ENCODE measurements at regions not wholly inside any gene's neighbourhood (a gene's known extent, or its start where the extent isn't known, plus 50 kb on each side); places are given as distances from the start of the nearest gene placed in this dataset.

- in situ Hi-C loops (cut with HindIII; ENCODE audit: low pct_unique_long_range_greater_than_20kb, low sequenced_read_pairs), result no loop called here
- DNase-seq (ENCODE audit: low read depth), result no peak
Observed at GRCh38 chr3:168425936-168426595, 330.3 kb upstream of the GOLIM4 start.

- no peak for DNase-seq (ENCODE audit: low read depth)
Observed at GRCh38 chr3:168424059-168424734, 328.5 kb upstream of the GOLIM4 start.

GRCh38 chr3:168422843-168423242 lies 327.1 kb upstream of the GOLIM4 start:
- DNase-seq (ENCODE audit: low read depth), result no peak
- in situ Hi-C loops (cut with HindIII; ENCODE audit: low pct_unique_long_range_greater_than_20kb, low sequenced_read_pairs), result no loop called here

More at GRCh38 chr3:168424059-168424734, 328.5 kb upstream of the GOLIM4 start:
- in situ Hi-C loops (cut with HindIII; ENCODE audit: low pct_unique_long_range_greater_than_20kb, low sequenced_read_pairs), result no loop called here

- in situ Hi-C loops (cut with HindIII; ENCODE audit: low pct_unique_long_range_greater_than_20kb, low sequenced_read_pairs), result no loop called here
- no peak for DNase-seq (ENCODE audit: low read depth)
Observed at GRCh38 chr3:168419091-168419490, 323.4 kb upstream of the GOLIM4 start.

DNA sequence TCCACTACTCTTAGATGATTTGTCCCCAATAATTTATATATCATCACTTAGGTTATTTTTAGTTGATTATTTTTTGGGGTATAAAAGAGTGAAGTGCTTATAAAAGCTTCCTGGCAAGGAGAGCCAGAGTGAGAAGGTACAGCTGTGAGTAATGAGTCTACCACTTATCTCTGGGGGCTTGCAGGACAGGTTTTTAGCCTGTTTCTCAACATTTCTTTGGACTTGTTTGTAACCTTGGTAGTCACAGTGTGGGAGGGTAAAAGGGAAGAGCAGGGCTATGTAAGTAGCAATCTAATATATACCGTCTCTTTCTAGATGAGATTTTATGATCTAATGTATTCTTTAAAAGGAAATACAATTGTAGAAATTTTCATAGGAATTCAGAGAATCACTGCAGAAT lies 321.3 kb upstream of the GOLIM4 start:
- in situ Hi-C loops (cut with HindIII; ENCODE audit: low pct_unique_long_range_greater_than_20kb, low sequenced_read_pairs), result no loop called here
- DNase-seq (ENCODE audit: low read depth), result no peak

DNA sequence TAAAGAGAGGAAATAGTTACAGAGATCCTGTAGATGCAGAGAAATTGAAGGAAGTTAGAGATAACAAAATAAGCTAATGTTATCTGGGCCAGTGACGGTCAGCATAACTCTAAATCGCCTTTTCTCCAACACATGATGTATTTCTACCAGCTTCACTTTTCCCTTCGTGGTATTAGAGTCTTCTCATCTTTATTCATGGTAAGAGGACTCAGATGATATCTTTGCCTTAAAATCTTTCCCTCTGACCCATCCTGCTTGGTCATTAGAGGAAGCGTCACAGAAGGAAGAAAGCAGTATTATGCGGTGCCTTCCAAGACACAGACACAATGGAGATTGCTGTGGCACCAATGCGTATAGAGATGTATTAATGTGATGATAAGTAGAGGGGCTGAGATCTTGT lies 320.7 kb upstream of the GOLIM4 start:
- DNase-seq (ENCODE audit: low read depth), result no peak
- in situ Hi-C loops (cut with HindIII; ENCODE audit: low pct_unique_long_range_greater_than_20kb, low sequenced_read_pairs), result no loop called here

DNA sequence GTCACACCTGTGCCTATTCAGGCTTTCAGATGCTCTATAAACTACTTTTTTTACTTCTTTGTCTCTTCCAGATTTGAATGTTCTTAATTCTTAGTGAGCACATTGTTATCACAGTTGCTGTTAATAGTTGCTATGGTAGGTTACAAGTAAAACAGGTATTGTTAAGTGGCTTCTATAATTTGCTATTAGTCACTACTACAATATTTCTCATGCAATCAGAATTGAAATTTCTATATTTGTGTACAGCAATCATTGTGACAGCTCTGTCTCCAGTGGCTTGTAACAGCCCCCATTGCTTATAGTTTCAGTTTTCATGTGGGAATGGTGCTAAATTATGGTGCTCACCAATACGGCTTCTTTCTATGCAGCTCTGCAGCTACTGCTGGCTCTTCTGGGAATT lies 318.4 kb upstream of the GOLIM4 start:
- in situ Hi-C loops (cut with HindIII; ENCODE audit: low pct_unique_long_range_greater_than_20kb, low sequenced_read_pairs), result no loop called here
- DNase-seq (ENCODE audit: low read depth), result no peak

DNA sequence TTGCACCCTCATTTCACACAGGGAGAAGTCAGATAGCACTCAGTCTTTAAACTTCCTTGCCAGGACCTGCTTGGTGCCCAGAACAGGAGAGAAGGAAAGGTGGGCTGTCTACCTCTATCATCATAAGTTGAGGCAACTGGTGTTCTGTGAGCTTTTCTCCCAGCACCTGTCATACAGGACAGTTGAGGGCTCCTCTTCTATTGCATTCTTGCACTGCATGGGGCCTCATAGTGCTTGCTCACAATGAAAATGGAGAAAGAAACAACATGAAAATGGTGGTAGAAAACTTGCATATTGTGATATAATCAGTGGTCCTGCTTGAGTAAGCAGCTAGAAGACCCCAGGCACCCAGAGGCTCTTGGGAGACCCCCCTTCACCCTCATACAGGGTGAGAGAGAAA lies 311.7 kb upstream of the GOLIM4 start:
- no peak for DNase-seq (ENCODE audit: low read depth)
- in situ Hi-C loops (cut with HindIII; ENCODE audit: low pct_unique_long_range_greater_than_20kb, low sequenced_read_pairs), result no loop called here

DNA sequence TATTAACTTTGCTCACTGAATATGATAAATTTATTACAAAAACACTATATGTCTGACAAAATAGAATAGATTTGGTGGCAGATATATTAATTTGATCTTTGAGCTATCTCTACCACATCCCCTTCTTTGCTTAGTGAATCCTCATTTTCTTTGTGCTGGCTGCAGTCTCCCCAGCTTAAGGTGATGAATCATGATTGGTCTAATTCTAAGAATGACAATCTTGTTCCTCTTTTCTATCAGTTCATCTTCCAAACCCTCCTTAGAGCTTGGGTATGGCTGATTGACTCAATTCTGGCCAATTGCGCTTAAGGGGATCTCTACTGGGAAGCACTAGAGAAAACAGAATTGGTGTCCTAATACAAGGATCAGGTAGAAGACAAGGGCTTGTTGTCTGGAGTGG lies 309.6 kb upstream of the GOLIM4 start:
- in situ Hi-C loops (cut with HindIII; ENCODE audit: low pct_unique_long_range_greater_than_20kb, low sequenced_read_pairs), result no loop called here

GRCh38 chr3:168398371-168399025 lies 302.8 kb upstream of the GOLIM4 start:
- in situ Hi-C loops (cut with HindIII; ENCODE audit: low pct_unique_long_range_greater_than_20kb, low sequenced_read_pairs), result no loop called here
- no peak for DNase-seq (ENCODE audit: low read depth)

More for the DNA sequence above, 309.6 kb upstream of the GOLIM4 start:
- no peak for DNase-seq (ENCODE audit: low read depth)

GRCh38 chr3:168396861-168397260 lies 301.1 kb upstream of the GOLIM4 start:
- in situ Hi-C loops (cut with HindIII; ENCODE audit: low pct_unique_long_range_greater_than_20kb, low sequenced_read_pairs), result no loop called here
- DNase-seq (ENCODE audit: low read depth), result no peak

DNA sequence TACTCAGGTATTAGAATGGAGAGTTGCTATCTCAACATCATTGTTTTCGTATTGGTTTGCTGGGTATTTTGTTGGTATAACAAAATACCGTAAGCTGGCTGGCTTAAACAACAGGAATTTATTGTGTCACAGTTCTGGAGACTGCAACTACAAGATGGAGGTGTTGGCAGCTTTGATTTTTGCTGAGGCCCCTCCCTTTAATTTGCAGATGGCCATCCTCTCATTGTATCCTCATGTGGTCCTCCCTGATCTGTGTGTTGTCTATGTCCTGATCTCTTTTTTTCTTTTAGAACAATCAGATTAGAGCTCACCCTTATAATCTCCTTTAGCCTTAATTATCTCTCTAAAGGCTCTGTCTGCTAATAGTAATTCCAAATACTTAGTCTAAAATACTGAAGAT lies 299.8 kb upstream of the GOLIM4 start:
- in situ Hi-C loops (cut with HindIII; ENCODE audit: low pct_unique_long_range_greater_than_20kb, low sequenced_read_pairs), result no loop called here
- DNase-seq (ENCODE audit: low read depth), result no peak

GRCh38 chr3:168394439-168394838 lies 298.7 kb upstream of the GOLIM4 start:
- in situ Hi-C loops (cut with HindIII; ENCODE audit: low pct_unique_long_range_greater_than_20kb, low sequenced_read_pairs), result no loop called here
- DNase-seq (ENCODE audit: low read depth), result no peak

- in situ Hi-C loops (cut with HindIII; ENCODE audit: low pct_unique_long_range_greater_than_20kb, low sequenced_read_pairs), result no loop called here
- DNase-seq (ENCODE audit: low read depth), result no peak
Observed at GRCh38 chr3:168386301-168386700, 290.6 kb upstream of the GOLIM4 start.

GRCh38 chr3:168384990-168385389 lies 289.3 kb upstream of the GOLIM4 start:
- in situ Hi-C loops (cut with HindIII; ENCODE audit: low pct_unique_long_range_greater_than_20kb, low sequenced_read_pairs), result no loop called here
- DNase-seq (ENCODE audit: low read depth), result no peak

DNA sequence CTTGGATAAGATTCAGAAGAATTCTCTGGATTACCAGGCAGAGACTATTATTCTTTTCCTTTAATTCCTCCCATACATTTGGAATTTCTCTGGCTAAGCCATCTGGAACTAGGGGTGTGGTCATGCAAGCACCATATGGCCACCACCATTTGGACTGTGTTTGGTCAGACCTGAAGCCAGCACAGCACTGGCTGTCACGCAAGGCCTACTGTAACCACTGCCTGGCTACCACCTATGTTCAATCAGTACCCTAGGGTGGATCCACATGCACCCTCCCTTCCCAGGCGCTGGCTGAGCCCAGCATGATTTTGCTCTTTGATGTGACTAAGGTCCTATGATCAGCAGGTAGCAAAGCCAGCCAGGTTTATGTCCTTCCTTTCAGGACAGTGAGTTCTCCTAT lies 287.8 kb upstream of the GOLIM4 start:
- in situ Hi-C loops (cut with HindIII; ENCODE audit: low pct_unique_long_range_greater_than_20kb, low sequenced_read_pairs), result no loop called here
- no peak for DNase-seq (ENCODE audit: low read depth)

DNA sequence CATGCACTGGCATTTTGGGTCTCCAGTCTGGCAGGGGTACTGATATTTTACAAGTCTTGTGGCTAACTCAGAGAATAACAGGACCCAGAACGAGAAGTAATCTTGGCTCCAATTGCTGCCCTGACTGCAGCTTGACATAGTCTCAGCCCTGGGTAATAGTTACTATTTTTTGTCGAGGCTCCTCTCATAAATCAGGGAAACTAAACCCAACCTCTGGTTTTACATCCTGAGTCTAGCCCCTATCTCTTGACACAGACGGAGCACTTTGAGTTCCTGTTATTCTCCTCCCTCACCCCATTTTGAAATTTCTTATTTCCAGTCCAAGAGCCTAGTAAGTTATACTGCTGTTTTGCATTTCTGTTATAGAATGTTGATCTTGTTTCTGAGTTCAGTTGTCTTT lies 276.1 kb upstream of the GOLIM4 start:
- no peak for DNase-seq (ENCODE audit: low read depth)
- in situ Hi-C loops (cut with HindIII; ENCODE audit: low pct_unique_long_range_greater_than_20kb, low sequenced_read_pairs), result no loop called here

DNA sequence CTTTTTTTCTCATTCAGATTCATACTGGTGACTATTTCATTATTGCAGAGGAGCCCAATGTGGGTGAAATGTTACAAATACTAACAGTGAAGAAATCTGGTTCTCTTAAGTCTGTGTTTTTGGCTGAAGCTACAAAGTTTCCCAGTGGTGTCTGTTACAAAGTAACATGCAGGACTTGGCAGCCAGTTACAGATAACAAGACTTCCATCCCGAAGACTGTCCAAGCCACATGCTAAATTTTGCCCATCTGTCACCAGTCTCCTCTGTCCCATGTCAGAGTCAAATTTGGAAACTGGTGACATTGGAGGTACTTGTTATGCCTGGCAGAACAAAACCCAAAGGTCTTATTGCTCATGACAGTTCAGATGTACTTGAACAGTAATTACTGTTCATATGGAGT lies 269.2 kb upstream of the GOLIM4 start:
- DNase-seq (ENCODE audit: low read depth), result no peak
- in situ Hi-C loops (cut with HindIII; ENCODE audit: low pct_unique_long_range_greater_than_20kb, low sequenced_read_pairs), result no loop called here

DNA sequence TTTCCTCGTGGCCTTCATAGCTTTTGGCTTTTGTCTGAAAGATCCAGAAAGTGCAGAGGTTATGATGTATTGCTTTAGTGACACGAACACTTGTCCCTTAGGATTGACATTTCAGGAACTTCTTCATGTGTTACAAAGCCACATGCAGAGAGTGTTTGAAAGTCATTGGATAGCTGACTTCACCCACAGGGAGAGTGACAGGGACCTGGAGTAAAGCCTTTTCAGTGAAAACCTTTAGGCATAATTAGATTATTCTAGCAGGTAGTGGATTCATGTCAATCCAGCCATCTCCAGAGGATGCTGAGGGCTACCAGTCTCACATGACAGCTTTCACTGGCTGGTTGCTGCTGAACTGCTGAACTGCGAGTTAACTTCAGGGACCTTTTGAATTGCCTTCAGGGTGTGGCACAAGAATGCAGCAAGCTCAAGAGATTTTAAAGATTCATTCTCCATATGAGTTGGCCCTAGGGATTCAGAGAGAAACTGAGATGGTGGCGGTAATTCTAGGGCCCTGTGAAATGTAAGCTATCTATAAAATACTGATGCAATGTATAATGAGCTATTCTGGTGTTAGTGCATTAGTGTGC lies 267.0 kb upstream of the GOLIM4 start:
- in situ Hi-C loops (cut with HindIII; ENCODE audit: low pct_unique_long_range_greater_than_20kb, low sequenced_read_pairs), result no loop called here
- DNase-seq (ENCODE audit: low read depth), result no peak

Measured in Caki2 (cell line).